ENCODE measurements at regions not wholly inside any gene's neighbourhood (a gene's known extent, or its start where the extent isn't known, plus 50 kb on each side); places are given as distances from the start of the nearest gene placed in this dataset.

DNA sequence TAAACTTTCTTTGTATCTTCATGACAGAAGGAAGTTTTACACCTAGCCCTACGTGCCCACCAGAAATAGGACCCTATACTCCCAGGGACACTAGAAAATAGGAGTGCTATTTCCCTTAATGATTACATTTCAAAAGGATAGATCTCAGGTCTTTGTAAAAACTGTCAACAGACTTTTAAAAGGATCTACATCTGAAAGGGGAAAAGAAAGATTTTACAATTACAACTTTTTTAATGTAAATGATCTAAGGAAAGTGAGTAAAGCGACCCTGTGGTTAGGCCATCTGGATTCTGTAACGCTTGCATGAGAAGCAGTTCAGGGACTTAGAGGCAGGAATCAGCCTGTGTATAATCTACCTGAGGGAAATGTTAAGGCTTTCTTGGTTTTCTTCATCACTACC is 431.8 kb upstream of the MC4R start:
- CTCF ChIA-PET: no interaction called here

DNA sequence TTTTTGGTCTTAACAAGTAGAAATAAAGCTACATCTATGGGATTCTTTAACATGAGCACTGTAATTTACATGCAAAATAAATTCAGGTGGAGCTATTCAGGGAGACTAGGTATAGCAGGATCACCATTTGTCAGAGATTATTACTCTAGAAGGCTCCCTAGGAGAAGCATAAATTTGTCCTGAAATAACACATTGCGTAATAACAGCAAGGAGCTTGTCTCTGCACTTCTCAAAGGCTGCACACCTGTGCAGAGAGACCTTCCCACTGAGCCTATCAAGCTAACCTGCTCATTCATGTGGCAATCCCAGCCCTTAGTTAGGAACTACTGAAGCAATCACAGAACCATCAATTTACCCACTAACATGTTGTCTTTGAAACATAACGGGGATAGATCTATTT is 437.4 kb upstream of the MC4R start:
- Mint-ChIP-seq H3K4me3 (no peak overlapping the region), H3K4me1 (no peaks in the 10 kb centered on the region), H3K9me3 (ENCODE audit: low read depth) (no peaks in the 10 kb centered on the region), H3K36me3 (no peaks in the 10 kb centered on the region), H3K27me3 (no peaks in the 10 kb centered on the region), H3K27ac (no peak overlapping the region)
- no peak for ATAC-seq
- CTCF ChIA-PET: no interaction called here
- DNase-seq: no peak

More for the DNA sequence above, 431.8 kb upstream of the MC4R start:
- DNase-seq (no peak), ATAC-seq (no peak)
- Mint-ChIP-seq H3K4me1 (no peaks in the 10 kb centered on the region), H3K4me3 (no peak overlapping the region), H3K36me3 (no peaks in the 10 kb centered on the region), H3K27me3 (no peaks in the 10 kb centered on the region), H3K27ac (no peak overlapping the region), H3K9me3 (ENCODE audit: low read depth) (peaks cover 7% of the 10 kb centered on the region)

DNA sequence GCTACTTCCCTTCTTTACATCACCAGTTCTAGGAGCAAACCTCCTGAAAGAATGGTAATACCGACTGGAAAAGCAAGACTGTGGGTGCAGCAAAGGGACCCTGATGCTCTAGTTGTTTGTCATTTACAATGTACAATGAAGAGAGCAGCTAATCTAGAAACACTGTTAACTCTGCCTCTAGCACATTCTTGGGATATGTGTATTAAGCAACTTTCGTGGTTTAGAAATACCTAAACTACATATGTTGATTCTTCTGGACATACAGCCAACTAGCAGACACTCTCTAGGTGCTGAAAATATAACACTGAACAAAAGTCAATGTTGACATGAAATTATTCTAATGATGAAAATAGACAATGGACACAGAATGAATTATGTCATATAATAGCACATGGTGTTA is 440.3 kb upstream of the MC4R start:
- CTCF ChIA-PET: no interaction called here
- DNase-seq: no peak
- Mint-ChIP-seq H3K4me1 (no peaks in the 10 kb centered on the region), H3K9me3 (ENCODE audit: low read depth) (peaks cover 6% of the 10 kb centered on the region), H3K36me3 (no peaks in the 10 kb centered on the region), H3K27ac (no peak overlapping the region), H3K27me3 (no peaks in the 10 kb centered on the region), H3K4me3 (no peak overlapping the region)
- no peak for ATAC-seq

DNA sequence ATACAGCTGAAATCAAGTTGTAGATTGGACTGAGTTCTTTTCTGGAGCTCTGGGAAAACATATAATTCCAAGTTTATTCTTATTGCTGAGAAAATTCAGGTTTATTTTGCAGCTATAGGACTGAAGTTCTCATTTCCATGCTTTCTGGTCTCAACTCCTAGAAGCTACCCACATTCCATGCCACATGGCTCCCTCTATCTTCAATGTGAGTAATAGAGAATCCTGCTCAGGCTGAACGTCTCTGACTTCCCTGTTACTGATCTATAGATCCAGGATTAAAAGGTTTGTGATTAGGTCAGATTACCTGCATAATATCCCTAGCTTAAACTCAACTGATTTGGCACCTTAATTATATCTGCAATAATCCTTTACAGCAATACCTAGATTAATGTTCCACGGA is 453.8 kb upstream of the MC4R start:
- H3K4me3 Mint-ChIP-seq: no peak overlapping the region
- ATAC-seq (no peak), DNase-seq (no peak)
- H3K36me3 Mint-ChIP-seq: no peaks in the 10 kb centered on the region
- H3K9me3 Mint-ChIP-seq (ENCODE audit: low read depth): peaks cover 10% of the 10 kb centered on the region
- no peaks in the 10 kb centered on the region for H3K4me1 Mint-ChIP-seq
- CTCF ChIA-PET: no interaction called here
- H3K27me3 Mint-ChIP-seq: no peaks in the 10 kb centered on the region
- no peak overlapping the region for H3K27ac Mint-ChIP-seq

DNA sequence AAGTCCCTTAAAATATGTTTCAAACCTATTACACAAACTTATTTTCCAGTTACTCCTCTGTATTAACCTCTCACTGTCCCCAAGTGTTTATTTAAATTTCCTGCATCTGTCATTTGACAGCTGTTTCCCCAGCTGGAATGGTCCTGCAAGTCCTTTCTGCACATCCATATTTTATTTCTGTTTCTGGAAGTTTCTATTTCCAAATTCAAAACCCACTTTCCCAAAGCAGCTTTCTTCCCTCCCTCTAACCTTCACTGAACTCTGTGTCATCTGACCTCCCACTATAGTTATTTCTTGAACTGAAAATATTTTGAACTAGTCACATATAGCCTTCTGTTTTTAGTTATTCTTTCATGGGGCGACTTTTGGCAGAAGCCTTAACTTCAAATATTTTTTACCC is 459.4 kb upstream of the MC4R start:
- CTCF ChIA-PET: no interaction called here
- ATAC-seq (no peak), DNase-seq (no peak)
- Mint-ChIP-seq H3K4me1 (no peaks in the 10 kb centered on the region), H3K4me3 (no peak overlapping the region), H3K36me3 (no peaks in the 10 kb centered on the region), H3K27me3 (no peaks in the 10 kb centered on the region), H3K27ac (no peak overlapping the region), H3K9me3 (ENCODE audit: low read depth) (peaks cover 3% of the 10 kb centered on the region)

DNA sequence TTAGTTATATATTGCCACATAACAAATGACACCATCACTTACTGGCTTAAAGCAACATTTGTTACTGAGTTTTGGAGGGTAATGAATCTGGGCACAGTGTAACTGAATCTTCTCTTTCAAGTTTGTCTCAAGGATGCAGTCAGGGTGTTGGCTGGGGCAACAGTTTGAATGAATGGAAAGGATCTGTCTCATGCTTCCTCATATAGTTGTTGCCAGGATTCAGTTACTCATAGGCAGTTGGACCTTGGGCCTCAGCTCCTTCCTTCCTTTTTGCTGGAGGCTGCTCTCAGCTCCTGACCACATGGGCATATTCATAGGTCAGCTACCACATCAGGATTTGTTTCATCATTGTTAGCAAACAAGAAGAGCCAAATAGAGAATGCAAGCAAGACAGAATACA is 466.1 kb upstream of the MC4R start:
- DNase-seq (no peak), ATAC-seq (no peak)
- no peaks in the 10 kb centered on the region for H3K4me1 Mint-ChIP-seq
- H3K4me3 Mint-ChIP-seq: no peak overlapping the region
- no peaks in the 10 kb centered on the region for H3K36me3 Mint-ChIP-seq
- CTCF ChIA-PET: no interaction called here
- no peak overlapping the region for H3K27ac Mint-ChIP-seq
- H3K27me3 Mint-ChIP-seq: no peaks in the 10 kb centered on the region
- peaks cover 21% of the 10 kb centered on the region for H3K9me3 Mint-ChIP-seq (ENCODE audit: low read depth)

DNA sequence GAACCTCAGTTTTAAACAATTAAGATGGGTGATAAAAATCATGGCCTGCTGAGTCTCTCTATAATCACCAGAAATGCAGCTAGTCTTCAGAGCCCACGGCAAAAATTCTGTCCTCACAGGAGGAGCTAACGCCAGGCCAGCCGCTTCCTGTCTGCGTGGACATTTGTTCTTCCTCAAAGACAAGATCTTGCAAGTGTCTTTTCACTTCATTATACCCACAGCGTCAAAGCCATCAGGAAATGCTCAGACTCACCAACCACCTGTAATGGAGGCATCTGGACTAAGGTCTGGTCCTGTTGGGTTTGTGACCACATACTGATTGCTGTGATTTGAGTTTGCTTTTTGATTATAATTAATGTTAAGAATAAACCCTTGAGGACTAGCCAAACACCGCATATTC is 473.8 kb upstream of the MC4R start:
- H3K27me3 Mint-ChIP-seq: no peaks in the 10 kb centered on the region
- ATAC-seq (no peak), DNase-seq (no peak)
- no peak overlapping the region for H3K4me3 Mint-ChIP-seq
- H3K4me1 Mint-ChIP-seq: no peaks in the 10 kb centered on the region
- H3K9me3 Mint-ChIP-seq (ENCODE audit: low read depth): peaks cover 21% of the 10 kb centered on the region
- CTCF ChIA-PET: no interaction called here
- no peak overlapping the region for H3K27ac Mint-ChIP-seq
- no peaks in the 10 kb centered on the region for H3K36me3 Mint-ChIP-seq

DNA sequence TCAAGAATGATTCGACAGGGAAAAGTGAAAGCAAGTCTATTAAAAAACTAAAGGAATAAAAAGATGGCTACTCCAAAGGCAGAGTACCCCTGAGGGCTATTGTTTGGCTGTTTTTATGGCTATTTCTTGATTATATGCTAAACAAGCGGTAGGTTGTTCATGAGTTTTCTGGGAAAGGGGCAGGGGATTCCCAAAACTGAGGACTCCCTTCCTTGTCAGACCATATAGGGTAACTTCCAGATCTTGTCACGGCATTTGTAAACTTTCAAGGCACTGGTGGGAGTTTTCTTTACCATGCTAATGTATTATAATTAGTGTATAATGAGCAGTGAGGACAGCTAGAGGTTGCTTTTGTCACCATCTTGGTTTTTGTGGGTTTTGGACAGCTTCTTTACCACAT is 474.9 kb upstream of the MC4R start:
- no peaks in the 10 kb centered on the region for H3K4me1 Mint-ChIP-seq
- ATAC-seq (no peak), DNase-seq (no peak)
- H3K27ac Mint-ChIP-seq: no peak overlapping the region
- H3K27me3 Mint-ChIP-seq: no peaks in the 10 kb centered on the region
- no peaks in the 10 kb centered on the region for H3K36me3 Mint-ChIP-seq
- H3K4me3 Mint-ChIP-seq: no peak overlapping the region
- H3K9me3 Mint-ChIP-seq (ENCODE audit: low read depth): peaks cover 10% of the 10 kb centered on the region
- CTCF ChIA-PET: no interaction called here

DNA sequence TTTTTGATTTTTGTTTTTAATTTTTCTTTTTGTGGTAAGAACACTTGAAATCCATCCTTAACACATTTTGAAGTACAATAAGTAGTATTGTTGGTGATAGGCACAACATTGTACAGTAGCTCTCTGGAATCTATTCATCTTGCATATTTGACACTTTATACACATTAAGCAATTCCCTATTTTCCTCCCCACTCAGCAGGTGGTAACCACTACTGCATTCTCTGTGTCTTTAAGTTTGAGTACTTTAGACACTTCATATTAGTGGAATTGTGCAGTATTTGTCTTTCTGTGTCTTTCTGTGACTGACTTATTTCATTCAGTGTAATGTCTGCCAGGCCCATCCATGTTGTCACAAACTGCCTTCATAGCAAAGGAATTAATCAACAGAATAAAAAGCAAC is 471.7 kb upstream of the CDH20 start:
- H3K36me3 Mint-ChIP-seq: no peaks in the 10 kb centered on the region
- CTCF ChIA-PET: no interaction called here
- H3K27me3 Mint-ChIP-seq: no peaks in the 10 kb centered on the region
- peaks cover 6% of the 10 kb centered on the region for H3K9me3 Mint-ChIP-seq (ENCODE audit: low read depth)
- no peaks in the 10 kb centered on the region for H3K4me1 Mint-ChIP-seq
- H3K4me3 Mint-ChIP-seq: no peak overlapping the region
- no peak overlapping the region for H3K27ac Mint-ChIP-seq
- DNase-seq (no peak), ATAC-seq (no peak)

DNA sequence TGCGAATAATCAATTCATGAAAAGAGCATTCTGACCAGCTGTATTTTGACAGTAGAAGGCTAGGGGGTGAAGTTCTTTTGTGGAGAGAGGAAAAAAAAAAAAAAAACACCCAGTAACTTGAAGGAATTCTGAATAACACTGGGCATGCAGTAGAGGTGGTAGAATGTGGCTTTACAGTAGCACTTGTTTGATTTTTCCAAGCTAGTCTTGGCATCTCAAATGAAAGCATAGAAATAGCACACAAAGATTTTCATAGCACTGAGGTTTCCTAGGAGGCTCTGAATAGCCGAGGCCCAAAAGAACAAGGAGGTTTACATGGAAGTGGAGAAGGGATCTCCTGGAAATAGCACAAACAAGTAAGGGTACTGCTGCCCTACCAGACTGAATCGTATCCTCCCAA is 470.2 kb upstream of the CDH20 start:
- DNase-seq (no peak), ATAC-seq (no peak)
- H3K27ac Mint-ChIP-seq: no peak overlapping the region
- no peaks in the 10 kb centered on the region for H3K36me3 Mint-ChIP-seq
- H3K27me3 Mint-ChIP-seq: no peaks in the 10 kb centered on the region
- no peak overlapping the region for H3K4me3 Mint-ChIP-seq
- H3K9me3 Mint-ChIP-seq (ENCODE audit: low read depth): peaks cover 6% of the 10 kb centered on the region
- no peaks in the 10 kb centered on the region for H3K4me1 Mint-ChIP-seq
- CTCF ChIA-PET: no interaction called here

DNA sequence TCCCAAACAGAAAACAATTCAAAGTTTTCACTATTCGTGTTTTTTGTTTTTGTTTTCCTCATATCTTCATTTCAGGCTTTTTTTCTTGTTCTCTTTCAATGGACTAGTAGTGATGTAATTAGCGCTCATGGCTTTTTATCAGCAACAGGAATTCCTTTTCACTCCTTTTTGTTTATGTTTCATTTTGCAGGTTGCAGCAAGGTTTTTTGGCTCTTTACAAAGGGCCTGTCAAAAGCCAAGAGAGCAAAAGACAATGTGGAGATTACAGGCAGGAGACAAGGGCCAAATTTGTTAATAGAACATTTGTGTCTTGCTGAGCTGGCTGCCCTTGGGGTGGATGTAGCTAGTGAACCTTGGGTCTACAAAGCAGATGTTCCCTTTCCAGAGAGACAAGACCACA is 467.4 kb upstream of the CDH20 start:
- CTCF ChIA-PET: no interaction called here
- Mint-ChIP-seq H3K4me3 (no peak overlapping the region), H3K27ac (no peak overlapping the region), H3K4me1 (no peaks in the 10 kb centered on the region), H3K36me3 (no peaks in the 10 kb centered on the region), H3K9me3 (ENCODE audit: low read depth) (no peaks in the 10 kb centered on the region), H3K27me3 (no peaks in the 10 kb centered on the region)
- DNase-seq (no peak), ATAC-seq (no peak)

DNA sequence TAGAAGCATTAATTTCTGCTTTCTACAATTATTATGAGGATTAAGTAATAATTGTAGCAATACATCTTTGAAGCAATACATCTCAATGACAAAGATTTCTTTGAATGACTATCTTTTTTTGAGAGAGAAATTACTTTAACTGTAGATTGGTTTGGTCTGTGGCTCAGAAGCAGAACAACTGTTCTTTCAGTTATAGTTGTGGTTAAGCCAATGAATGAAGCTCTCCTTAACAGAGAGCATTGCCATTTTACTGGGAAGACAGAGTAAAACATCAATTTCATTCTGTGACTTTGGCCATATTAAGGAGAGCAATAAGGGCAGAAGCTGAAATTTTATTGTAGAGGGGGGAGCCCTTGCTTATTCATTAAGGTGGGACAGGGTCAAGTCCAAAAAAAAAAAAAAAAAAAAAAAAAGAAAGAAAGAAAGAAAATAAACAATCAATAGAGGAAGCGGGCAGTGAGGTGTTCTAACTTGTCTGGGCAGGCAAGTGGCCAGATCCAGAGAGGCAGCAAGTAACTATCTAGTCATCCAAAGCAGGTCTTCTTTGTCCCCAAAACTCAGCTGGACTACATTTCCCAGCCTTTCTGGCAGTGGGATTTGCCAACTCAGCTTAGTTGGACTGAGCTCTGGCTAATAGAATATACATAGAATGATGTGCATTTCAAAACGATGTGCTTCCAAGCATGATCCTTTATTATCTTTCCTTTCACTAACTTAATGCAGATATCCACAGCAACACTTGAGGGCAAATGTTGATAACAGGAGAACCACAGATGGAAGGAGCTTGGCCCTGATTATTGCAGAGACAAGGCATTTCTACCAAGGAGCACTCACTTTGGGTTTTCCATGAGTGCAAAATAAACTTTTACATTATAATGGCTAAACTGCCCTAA is 462.7 kb upstream of the CDH20 start:
- Mint-ChIP-seq H3K27me3 (no peaks in the 10 kb centered on the region), H3K9me3 (ENCODE audit: low read depth) (peaks cover 7% of the 10 kb centered on the region), H3K36me3 (no peaks in the 10 kb centered on the region), H3K4me3 (no peak overlapping the region), H3K27ac (no peak overlapping the region), H3K4me1 (no peaks in the 10 kb centered on the region)
- ATAC-seq (no peak), DNase-seq (no peak)
- CTCF ChIA-PET: no interaction called here

DNA sequence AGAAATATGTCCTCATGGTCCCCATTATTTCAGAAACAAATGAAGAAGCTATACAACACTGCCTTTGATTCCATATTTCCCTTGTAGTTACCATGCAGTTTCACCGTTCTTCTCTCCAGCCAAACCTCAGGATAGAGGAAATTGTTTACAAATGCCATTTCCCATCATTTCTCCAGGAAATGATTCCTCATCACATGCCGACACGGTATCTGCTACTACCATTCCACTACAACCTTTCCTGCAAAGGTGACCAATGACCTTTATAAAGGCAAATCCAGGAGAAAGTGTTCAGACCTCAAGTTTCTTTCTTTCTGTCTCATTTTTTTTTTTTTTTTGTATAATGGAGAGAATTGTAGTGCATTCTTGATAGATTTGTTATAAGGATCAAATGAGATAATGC is 460.8 kb upstream of the CDH20 start:
- no peaks in the 10 kb centered on the region for H3K27me3 Mint-ChIP-seq
- H3K36me3 Mint-ChIP-seq: no peaks in the 10 kb centered on the region
- H3K27ac Mint-ChIP-seq: no peak overlapping the region
- CTCF ChIA-PET: no interaction called here
- no peaks in the 10 kb centered on the region for H3K4me1 Mint-ChIP-seq
- peaks cover 7% of the 10 kb centered on the region for H3K9me3 Mint-ChIP-seq (ENCODE audit: low read depth)
- no peak for DNase-seq
- H3K4me3 Mint-ChIP-seq: no peak overlapping the region
- ATAC-seq: no peak

DNA sequence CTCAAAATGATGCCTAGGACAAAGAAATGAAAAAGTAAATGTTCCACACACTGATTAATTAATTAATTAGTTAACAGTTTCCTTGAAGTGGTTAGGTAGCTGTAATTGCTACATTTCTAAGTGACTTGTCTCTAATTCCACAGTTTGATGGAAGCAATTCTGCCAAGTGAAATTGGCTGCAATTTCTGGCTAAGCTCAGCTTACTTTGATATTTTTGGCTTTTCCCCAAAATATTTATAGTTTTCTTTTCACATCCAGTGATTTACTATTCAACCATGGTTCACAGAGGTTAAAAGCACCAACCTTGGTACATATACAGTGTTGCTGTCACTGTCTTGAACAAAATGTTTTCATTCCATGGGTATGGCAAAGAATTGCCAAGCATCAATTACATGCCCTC is 459.5 kb upstream of the CDH20 start:
- Mint-ChIP-seq H3K9me3 (ENCODE audit: low read depth) (peaks cover 7% of the 10 kb centered on the region), H3K4me1 (no peaks in the 10 kb centered on the region), H3K27ac (no peak overlapping the region), H3K27me3 (no peaks in the 10 kb centered on the region), H3K36me3 (no peaks in the 10 kb centered on the region), H3K4me3 (no peak overlapping the region)
- ATAC-seq (no peak), DNase-seq (no peak)
- CTCF ChIA-PET: no interaction called here
